ENCODE measurements at regions not wholly inside any gene's neighbourhood (a gene's known extent, or its start where the extent isn't known, plus 50 kb on each side); places are given as distances from the start of the nearest gene placed in this dataset.

GRCh38 chr4:160927311-160927710 is 1236.5 kb downstream of the FSTL5 start:
- TF ChIP-seq CTCF (IDR thresholded peaks at IDR 0.05) = no peak
- TF ChIP-seq POLR2A (IDR thresholded peaks at IDR 0.05) = no peak
